ENCODE measurements at regions not wholly inside any gene's neighbourhood (a gene's known extent, or its start where the extent isn't known, plus 50 kb on each side); places are given as distances from the start of the nearest gene placed in this dataset.

- Histone ChIP-seq H3K27me3 (ENCODE audit: control insufficient read depth in 4 of 4, insufficient read depth in 4 of 4, low read length in 3 of 4) (no peaks in the 10 kb centered on the region), H3K9me3 (ENCODE audit: control insufficient read depth in 4 of 4, low read length in 3 of 4) (peaks cover 0 to 3% (median 0%) of the 10 kb centered on the region in 4 donors), H3K9ac (ENCODE audit: low read depth in 1 of 2, low read length in 2 of 2) (no peak overlapping the region), H3K36me3 (ENCODE audit: control insufficient read depth in 4 of 4, insufficient read depth in 3 of 4, low read depth in 1 of 4, low read length in 3 of 4) (no peaks in the 10 kb centered on the region), H3K27ac (ENCODE audit: low read depth in 1 of 2, low read length in 2 of 2) (no peak overlapping the region), H3K4me3 (ENCODE audit: low read depth in 1 of 3, low read length in 3 of 3) (no peak overlapping the region), H3K4me1 (ENCODE audit: control insufficient read depth in 4 of 4, insufficient read depth in 4 of 4, low read length in 3 of 4) (no peaks in the 10 kb centered on the region)
- no peak for DNase-seq (ENCODE audit: low spot score)
- TF ChIP-seq JUND (IDR thresholded peaks at IDR 0.05) (no peak), HNF4G (IDR thresholded peaks at IDR 0.05) (no peak), RXRA (IDR thresholded peaks at IDR 0.05) (no peak), HNF4A (conservative IDR thresholded peaks at IDR 0.05) (no peak), FOXA2 (IDR thresholded peaks at IDR 0.05) (no peak)
- TF ChIP-seq, protein P1, sequence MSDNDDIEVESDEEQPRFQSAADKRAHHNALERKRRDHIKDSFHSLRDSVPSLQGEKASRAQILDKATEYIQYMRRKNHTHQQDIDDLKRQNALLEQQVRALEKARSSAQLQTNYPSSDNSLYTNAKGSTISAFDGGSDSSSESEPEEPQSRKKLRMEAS (IDR thresholded peaks at IDR 0.05), result no peak
- 77% methylated on average over 1 of the region's 1 CpG for WGBS
Measured at GRCh38 chr3:89762405-89762804, 655.0 kb downstream of the EPHA3 start.

GRCh38 chr3:89783341-89783927 lies 676.0 kb downstream of the EPHA3 start:
- no peak for DNase-seq (ENCODE audit: low spot score)
- H3K27ac ChIP-seq (ENCODE audit: low read depth in 1 of 2, low read length in 2 of 2), result no peak overlapping the region
- H3K4me1 ChIP-seq (ENCODE audit: control insufficient read depth in 4 of 4, insufficient read depth in 4 of 4, low read length in 3 of 4), result no peaks in the 10 kb centered on the region
- no peaks in the 10 kb centered on the region for H3K27me3 ChIP-seq (ENCODE audit: control insufficient read depth in 4 of 4, insufficient read depth in 4 of 4, low read length in 3 of 4)
- H3K4me3 ChIP-seq (ENCODE audit: low read depth in 1 of 3, low read length in 3 of 3), result no peak overlapping the region
- no peak for TF ChIP-seq ATF3 (IDR thresholded peaks at IDR 0.05)
- TF ChIP-seq EGR1 (IDR thresholded peaks at IDR 0.05; ENCODE audit: low read depth in 2 of 2), result no peak
- no peak for TF ChIP-seq YY1 (IDR thresholded peaks at IDR 0.05)
- TF ChIP-seq JUND (IDR thresholded peaks at IDR 0.05), result no peak
- TF ChIP-seq TAF1 (conservative IDR thresholded peaks at IDR 0.05), result no peak
- no peak for TF ChIP-seq FOXA1 (IDR thresholded peaks at IDR 0.05)
- no peak for TF ChIP-seq GABPA (IDR thresholded peaks at IDR 0.05 in 1 of 2, conservative IDR thresholded peaks at IDR 0.05 in 1 of 2)
- TF ChIP-seq, protein P1 (IDR thresholded peaks at IDR 0.05), result no peak
- TF ChIP-seq HNF4A (conservative IDR thresholded peaks at IDR 0.05), result no peak
- no peak for TF ChIP-seq HNF4G (IDR thresholded peaks at IDR 0.05)
- TF ChIP-seq NR2F2 (IDR thresholded peaks at IDR 0.05), result no peak
- no peak for TF ChIP-seq RAD21 (IDR thresholded peaks at IDR 0.05)
- TF ChIP-seq RXRA (IDR thresholded peaks at IDR 0.05), result no peak
- no peaks in the 10 kb centered on the region for H3K36me3 ChIP-seq (ENCODE audit: control insufficient read depth in 4 of 4, insufficient read depth in 3 of 4, low read depth in 1 of 4, low read length in 3 of 4)
- H3K9ac ChIP-seq (ENCODE audit: low read depth in 1 of 2, low read length in 2 of 2), result no peak overlapping the region
- no peaks in the 10 kb centered on the region for H3K9me3 ChIP-seq (ENCODE audit: control insufficient read depth in 4 of 4, low read length in 3 of 4)
- 42% methylated on average over 4 of the region's 4 CpGs for WGBS

DNA sequence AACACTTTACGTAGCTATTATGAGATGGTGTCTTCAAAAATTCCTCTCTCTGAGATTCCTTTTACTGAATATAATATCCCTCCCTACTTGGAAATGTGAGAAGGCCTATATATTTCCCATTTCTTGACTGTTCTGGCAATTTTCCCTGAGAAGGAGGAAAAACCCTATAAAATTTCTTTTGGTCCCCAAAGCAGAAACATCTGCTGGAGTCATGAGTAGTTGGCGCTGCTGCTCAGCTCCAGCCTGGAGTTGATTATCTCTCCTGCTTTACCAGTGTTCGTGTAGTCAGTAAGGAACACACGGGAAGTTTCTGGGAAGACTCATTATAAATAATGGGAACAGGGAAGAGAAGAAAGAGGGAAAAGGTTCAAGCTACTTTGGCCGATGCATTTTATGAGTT lies 680.1 kb downstream of the EPHA3 start:
- Histone ChIP-seq H3K4me1 (ENCODE audit: control insufficient read depth in 4 of 4, insufficient read depth in 4 of 4, low read length in 3 of 4) (no peaks in the 10 kb centered on the region), H3K9me3 (ENCODE audit: control insufficient read depth in 4 of 4, low read length in 3 of 4) (no peaks in the 10 kb centered on the region), H3K27me3 (ENCODE audit: control insufficient read depth in 4 of 4, insufficient read depth in 4 of 4, low read length in 3 of 4) (no peaks in the 10 kb centered on the region), H3K36me3 (ENCODE audit: control insufficient read depth in 4 of 4, insufficient read depth in 3 of 4, low read depth in 1 of 4, low read length in 3 of 4) (no peaks in the 10 kb centered on the region), H3K9ac (ENCODE audit: low read depth in 1 of 2, low read length in 2 of 2) (no peak overlapping the region), H3K4me3 (ENCODE audit: low read depth in 1 of 3, low read length in 3 of 3) (no peak overlapping the region), H3K27ac (ENCODE audit: low read depth in 1 of 2, low read length in 2 of 2) (no peak overlapping the region)
- DNase-seq (ENCODE audit: low spot score), result no peak
- TF ChIP-seq RAD21 (IDR thresholded peaks at IDR 0.05) (no peak), JUND (IDR thresholded peaks at IDR 0.05) (no peak), FOXA1 (IDR thresholded peaks at IDR 0.05) (no peak)
- TF ChIP-seq, protein P1 (IDR thresholded peaks at IDR 0.05), result no peak
- WGBS, result 71% methylated on average over 5 of the region's 5 CpGs
